ENCODE measurements at regions not wholly inside any gene's neighbourhood (a gene's known extent, or its start where the extent isn't known, plus 50 kb on each side); places are given as distances from the start of the nearest gene placed in this dataset.
"Not testable (repeated sequence)": the region's sequence is repeated elsewhere in the genome, so short reads cannot be mapped to it uniquely, and the experiment has no call there.

DNA sequence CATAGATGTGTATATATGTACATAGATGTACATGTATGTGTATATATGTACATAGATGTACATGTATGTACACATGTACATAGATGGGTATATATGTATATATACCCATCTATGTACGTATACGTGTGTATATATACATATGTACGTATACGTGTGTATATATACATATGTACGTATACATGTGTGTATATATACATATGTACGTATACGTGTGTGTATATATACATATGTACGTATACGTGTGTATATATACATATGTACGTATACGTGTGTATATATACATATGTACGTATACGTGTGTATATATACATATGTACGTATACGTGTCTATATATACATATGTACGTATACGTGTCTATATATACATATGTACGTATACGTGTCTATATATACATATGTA, 1388.8 kb downstream of the CDH8 start:
- FAIRE-seq = peak; percentile 92

- FAIRE-seq = no peak
Measured at GRCh38 chr16:60646631-60647030, 1389.6 kb downstream of the CDH8 start.

- FAIRE-seq = no peak
Measured at GRCh38 chr16:60645541-60645940, 1390.7 kb downstream of the CDH8 start.

GRCh38 chr16:60642956-60643355, 1393.3 kb downstream of the CDH8 start:
- FAIRE-seq = no peak

- no peak for FAIRE-seq
Measured at GRCh38 chr16:60641067-60641665, 1395.1 kb downstream of the CDH8 start.

DNA sequence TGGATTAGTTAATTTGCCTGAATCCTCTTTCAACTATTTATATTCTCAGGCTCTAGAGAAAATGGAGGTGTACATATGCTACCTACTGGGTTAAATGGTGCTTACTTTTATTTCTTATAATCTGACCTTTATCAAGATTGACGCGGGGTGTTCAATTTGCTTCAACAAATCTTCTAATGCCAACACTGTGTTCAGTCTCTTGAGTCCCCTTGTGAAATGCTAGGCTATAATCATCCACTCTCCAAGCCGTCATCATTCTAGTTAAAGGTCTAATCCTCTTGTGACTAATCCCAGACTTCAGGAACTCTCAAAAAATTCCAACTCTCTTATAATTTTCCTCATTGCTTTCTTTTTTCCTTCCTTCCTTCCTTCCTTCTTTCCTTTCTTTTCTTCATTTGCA, 1396.2 kb downstream of the CDH8 start:
- no peak for FAIRE-seq

DNA sequence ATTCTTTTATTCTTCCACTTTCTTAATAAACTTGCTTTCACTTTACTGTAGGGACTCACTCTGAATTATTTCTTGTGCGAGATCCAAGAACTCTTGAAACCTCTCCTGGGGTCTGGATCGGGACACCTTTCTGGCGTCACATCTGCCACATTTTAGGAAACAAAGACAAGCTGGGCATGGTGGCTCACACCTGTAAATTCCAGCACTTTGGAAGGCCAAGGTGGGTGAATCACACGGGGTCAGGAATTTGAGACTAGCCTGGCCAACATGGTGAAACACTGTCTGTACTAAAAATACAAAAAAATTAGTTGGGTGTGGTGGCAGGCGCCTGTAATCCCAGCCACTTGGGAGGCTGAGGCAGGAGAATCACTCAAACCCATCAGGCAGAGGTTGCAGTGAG, 1399.6 kb downstream of the CDH8 start:
- not testable (repeated sequence) for FAIRE-seq

GRCh38 chr16:60636117-60636516, 1400.1 kb downstream of the CDH8 start:
- no peak for FAIRE-seq

DNA sequence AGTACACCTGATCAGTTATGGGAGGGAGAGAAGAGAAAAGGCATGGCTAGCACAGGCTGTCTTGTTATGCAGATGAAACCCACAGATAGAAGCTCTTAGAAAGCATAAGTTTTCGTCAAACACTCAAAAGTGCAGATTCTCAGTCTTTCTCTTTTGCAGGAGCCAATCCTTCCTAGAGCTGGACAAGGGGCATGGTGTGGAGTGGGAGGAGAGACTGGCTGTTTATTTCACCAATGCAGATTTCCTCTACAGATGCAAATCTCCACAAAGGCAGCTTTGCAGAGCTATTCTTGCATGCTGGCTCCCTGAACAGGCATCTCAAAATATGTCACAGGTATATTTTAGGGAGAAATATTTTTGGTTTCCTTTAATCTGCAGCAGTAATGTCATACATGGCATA, 1400.7 kb downstream of the CDH8 start:
- FAIRE-seq = no peak

GRCh38 chr16:60611844-60612243, 1424.4 kb downstream of the CDH8 start:
- no peak for FAIRE-seq

DNA sequence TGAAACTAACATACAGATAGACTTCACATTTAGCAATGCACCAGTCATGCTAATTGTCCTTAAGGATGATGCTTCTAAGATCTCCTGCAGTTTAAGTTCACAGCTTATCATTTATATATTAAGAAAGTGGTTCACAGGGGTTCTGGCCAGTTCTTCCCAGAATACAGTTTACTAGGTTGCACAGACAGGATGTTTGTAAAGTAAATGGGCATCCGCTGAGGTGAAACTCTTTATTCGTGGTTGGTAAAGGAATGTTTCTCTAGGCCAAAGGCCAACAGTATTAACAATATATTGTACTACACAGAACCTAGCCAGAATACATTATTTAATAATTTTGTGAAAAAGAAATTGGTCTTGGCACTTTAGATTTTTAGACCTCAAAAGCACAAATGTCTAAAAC, 1427.3 kb downstream of the CDH8 start:
- no peak for FAIRE-seq

DNA sequence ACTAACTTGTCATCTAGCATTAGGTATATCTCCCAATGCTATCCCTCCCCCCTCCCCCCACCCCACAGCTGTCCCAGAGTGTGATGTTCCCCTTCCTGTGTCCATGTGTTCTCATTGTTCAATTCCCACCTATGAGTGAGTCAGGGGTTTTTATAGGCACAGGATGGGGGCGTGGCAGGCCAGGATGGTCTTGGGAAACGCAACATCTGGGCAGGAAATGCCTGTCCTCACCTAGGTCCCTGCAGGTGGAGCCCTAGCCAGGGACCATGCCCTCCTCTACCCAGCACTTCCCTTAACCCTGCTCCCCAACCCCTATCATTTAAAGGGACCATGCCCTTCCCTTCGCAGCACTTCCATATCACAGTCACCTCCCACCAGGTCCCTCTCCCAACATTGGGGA, 1430.6 kb downstream of the CDH8 start:
- not testable (repeated sequence) for FAIRE-seq

GRCh38 chr16:60605176-60605575, 1431.1 kb downstream of the CDH8 start:
- no peak for FAIRE-seq

DNA sequence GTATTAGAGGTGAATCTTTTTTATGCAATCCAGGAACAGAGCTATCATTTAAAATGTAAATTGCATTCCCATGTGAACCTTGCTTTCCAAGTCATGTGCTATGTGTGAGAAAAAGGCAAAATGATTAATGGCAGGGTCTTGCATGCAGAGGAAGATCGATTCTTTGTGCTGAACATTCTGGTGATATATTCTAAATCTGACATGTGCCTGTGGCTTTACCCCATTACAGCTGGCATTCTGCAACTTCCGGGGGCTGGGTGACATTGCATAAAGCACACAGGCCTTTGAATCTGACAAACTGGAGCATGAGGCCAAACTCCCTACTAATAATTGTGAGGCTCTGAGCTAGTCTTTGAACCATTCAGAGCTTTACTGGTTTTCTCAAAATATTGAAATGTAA, 1449.7 kb downstream of the CDH8 start:
- FAIRE-seq = no peak

DNA sequence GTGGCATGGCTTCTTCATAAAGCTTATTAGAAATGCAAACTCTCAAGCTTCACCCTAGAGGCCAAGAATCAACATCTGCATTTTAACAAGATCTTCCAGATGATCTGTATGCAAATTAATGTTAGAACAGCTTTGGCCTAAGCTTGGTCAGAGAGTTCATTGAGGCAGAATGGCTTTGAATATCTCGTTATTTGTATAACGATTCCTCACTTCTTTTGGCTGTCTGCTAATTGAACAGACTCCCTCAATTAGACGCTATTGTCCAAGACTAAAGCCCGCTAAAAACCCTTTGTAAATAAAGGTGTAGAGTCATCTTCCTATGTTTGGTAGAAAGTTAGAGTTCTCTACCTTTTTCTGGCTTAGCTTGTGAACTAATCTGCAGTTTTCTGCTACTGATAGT, 1453.7 kb downstream of the CDH8 start:
- FAIRE-seq = no peak

DNA sequence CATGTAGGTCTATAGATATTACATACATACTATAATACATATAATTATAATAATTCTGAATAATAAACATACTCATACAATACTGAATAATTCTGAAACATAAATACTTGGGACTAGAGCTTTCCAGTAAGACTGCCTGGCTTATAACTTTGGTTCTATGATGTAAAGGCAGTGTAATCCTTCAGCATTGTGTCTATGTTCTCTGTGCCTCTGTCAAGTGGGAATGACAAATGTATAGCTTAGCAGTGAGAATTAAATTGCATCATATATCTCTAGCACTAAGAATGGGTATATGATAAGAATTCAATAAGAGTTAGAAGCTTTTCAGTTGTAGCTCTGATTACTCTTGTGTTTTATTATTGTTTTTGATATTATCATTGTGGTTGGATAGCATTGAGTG, 1469.3 kb downstream of the CDH8 start:
- no peak for FAIRE-seq

DNA sequence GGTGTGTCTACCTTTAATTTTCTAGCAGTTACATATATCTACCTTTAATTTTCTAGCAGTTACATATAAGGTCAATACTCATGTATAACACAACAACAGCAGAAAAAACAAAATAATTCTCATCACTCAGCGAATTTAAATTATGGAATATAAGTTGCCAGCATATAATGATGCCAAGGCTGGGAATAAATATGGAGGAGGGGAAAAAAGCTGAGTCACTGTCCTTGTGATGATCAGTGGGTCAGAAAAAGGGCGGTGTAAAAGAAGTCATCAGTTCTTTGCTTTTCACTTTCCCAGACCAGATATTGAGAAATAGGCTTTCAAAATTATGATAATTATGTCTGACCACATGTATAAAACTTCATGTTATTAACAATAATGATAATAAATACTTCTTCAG, 1471.7 kb downstream of the CDH8 start:
- FAIRE-seq = no peak

DNA sequence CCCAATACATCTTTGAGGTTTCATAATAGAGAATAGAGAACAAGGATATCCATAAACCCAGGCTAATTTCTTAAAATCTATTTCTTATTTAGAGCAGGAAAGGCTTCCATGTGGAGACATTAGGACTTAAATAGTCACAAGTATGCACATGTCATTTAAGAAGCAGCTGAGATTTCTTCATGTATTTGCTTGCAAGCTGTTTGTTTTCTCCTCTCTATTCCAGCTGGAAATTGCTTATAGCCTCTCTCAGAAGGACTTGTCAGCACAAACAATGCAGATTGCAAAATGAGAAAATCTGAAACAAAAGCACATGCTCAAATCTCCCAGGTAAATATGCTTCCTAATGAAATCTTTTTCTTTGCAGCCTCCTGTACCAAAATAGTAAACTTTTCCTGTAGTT, 1473.1 kb downstream of the CDH8 start:
- no peak for FAIRE-seq

- FAIRE-seq = no peak
Measured at GRCh38 chr16:60558936-60559335, 1477.3 kb downstream of the CDH8 start.

DNA sequence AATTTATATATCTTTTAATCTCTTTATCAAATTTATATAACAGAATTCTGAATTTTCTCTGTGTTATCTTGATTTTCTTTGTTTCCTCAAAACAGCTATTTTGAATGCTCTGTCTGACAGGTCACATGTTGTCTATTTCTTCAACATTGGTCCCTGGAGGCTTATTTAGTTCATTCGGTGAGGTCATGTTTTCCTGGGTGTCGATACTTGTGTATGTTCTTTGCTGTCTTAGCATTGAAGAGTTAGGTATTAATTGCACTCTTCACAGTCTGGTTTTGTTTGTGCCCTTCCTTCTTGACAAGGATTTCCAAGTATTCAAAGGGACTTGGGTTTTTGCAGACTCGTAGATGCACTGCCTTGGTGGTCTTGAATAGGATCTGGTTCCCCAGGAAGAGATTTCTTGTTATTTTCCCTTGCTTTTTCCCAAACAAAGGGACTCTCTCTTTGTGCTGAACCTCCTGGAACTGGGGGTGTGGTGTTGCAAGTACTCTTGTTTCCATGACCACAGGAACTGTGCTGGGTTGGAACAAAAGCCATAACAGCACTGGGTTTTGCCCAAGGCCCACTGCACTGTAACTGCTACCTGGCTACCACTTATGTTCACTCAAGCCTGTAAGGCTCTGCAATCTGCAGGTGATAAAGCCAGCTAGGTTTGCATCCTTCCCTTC, 1483.0 kb downstream of the CDH8 start:
- no peak for FAIRE-seq

DNA sequence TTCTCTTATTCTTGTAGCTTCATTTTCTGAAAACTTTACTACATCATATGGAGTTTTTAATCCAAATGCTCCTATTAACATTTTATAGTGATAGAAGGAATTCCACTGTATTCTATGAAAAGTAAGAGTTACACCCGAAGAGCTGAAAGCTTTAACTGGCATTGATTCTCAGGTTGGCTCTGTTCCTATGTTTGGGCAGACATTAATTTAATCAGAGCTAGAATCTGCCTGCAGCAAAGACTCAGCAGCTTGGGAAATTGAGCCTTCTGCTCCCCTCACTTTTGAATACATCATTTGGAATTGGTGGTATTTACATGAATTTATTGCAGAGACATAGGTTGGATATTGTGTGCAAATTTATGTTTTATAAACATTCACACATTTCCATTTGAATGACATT, 1494.7 kb downstream of the CDH8 start:
- FAIRE-seq = no peak

GRCh38 chr16:60510941-60511340, 1525.3 kb downstream of the CDH8 start:
- FAIRE-seq = no peak

GRCh38 chr16:60510208-60510607, 1526.0 kb downstream of the CDH8 start:
- no peak for FAIRE-seq

GRCh38 chr16:60491273-60491672, 1545.0 kb downstream of the CDH8 start:
- FAIRE-seq = no peak

DNA sequence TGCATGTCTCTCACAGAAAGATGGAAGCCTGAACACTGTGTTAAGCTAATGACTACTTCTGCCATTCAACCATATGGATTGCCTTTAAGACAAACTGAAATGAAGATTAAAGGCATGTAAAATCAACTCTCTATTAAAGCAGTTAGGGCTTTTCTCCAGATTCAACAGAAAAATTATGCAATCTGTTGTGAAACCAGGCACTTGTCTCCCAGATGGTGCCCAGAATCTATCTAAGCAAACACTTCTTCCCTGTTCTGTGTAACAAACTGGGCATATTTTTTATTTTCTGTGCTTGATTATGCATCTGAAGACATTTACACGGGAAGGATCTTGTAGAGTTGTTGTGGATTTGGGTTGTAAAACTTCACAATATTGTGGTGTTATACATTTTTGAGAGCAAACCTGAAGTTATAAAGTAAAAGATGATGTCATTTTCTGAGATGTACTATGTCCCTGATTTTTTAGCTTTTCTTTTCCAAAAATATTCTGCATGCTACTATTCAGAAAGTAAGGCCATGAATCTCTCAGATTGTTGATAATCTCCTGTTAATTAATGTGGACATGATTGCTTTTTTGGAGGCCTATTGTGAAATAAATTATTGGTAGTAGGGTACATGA, 1550.3 kb downstream of the CDH8 start:
- FAIRE-seq = no peak
